ENCODE measurements at regions not wholly inside any gene's neighbourhood (a gene's known extent, or its start where the extent isn't known, plus 50 kb on each side); places are given as distances from the start of the nearest gene placed in this dataset.

DNA sequence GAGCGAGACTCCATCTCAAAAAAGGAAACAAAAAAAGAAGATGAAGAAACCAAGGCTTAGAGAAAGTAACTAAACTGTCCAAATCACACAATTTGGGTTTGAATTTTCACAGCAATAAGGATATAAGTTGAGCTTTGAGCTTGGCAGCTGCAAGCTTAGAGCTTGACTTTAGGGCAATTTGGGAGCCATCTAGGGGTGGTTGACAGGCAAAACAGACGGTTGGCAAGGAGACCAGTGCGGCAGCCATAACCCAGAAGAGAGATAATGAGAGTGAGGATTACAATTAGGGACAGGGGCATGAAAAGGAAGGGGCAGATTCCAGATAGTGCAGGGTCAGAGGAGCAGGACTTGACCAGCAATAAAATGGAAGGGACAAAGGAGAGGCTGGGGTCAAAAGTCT, 382.2 kb upstream of the HNRNPA3 start:
- H3K27me3 ChIP-seq (ENCODE audit: low read length): peaks cover 68% of the 10 kb centered on the region
- intact Hi-C loops (cut with micrococcal nuclease): no loop called here
- ChIA-PET POLR2A (ENCODE audit: unreplicated experiment) (no interaction called here), CTCF (no interaction called here)
- no peak overlapping the region for H3K9ac ChIP-seq (ENCODE audit: low read length)
- BruUV-seq (replicated peaks): no TSS peak
- no peaks in the 10 kb centered on the region for H3K36me3 ChIP-seq (ENCODE audit: low read depth, low read length)
- H4K20me1 ChIP-seq (ENCODE audit: low read length): no peaks in the 10 kb centered on the region
- H2AFZ ChIP-seq (ENCODE audit: low read length): no peak overlapping the region
- H3F3A ChIP-seq (ENCODE audit: low read length, unreplicated experiment): no peaks in the 10 kb centered on the region
- no peak for TF ChIP-seq EZH2 (IDR thresholded peaks at IDR 0.05; ENCODE audit: low read length, unreplicated experiment)
- TF ChIP-seq, protein P1, sequence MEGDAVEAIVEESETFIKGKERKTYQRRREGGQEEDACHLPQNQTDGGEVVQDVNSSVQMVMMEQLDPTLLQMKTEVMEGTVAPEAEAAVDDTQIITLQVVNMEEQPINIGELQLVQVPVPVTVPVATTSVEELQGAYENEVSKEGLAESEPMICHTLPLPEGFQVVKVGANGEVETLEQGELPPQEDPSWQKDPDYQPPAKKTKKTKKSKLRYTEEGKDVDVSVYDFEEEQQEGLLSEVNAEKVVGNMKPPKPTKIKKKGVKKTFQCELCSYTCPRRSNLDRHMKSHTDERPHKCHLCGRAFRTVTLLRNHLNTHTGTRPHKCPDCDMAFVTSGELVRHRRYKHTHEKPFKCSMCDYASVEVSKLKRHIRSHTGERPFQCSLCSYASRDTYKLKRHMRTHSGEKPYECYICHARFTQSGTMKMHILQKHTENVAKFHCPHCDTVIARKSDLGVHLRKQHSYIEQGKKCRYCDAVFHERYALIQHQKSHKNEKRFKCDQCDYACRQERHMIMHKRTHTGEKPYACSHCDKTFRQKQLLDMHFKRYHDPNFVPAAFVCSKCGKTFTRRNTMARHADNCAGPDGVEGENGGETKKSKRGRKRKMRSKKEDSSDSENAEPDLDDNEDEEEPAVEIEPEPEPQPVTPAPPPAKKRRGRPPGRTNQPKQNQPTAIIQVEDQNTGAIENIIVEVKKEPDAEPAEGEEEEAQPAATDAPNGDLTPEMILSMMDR (conservative IDR thresholded peaks at IDR 0.05; ENCODE audit: low read depth, low read length): peak; percentile 35; the same call in 1 of the 2 replicates
- TF ChIP-seq EZH2phosphoT487 (IDR thresholded peaks at IDR 0.05; ENCODE audit: borderline replicate concordance, low read length): no peak
- no peaks in the 10 kb centered on the region for H3K4me1 ChIP-seq (ENCODE audit: insufficient read depth, low read length)
- ATAC-seq: peak; percentile 40; the same call in 1 of the 2 replicates
- H3K9me3 ChIP-seq (ENCODE audit: low read length): no peaks in the 10 kb centered on the region
- H3K9me2 ChIP-seq (replicated peaks; ENCODE audit: low read length): no peaks in the 10 kb centered on the region
- DNase-seq: peak; percentile 35
- H3K4me3 ChIP-seq (ENCODE audit: low read length): no peak overlapping the region
- H3K79me2 ChIP-seq (ENCODE audit: low read length): no peaks in the 10 kb centered on the region
- no peak overlapping the region for H3K27ac ChIP-seq (ENCODE audit: low read length)
- H3K4me2 ChIP-seq (ENCODE audit: low read length): no peak overlapping the region

DNA sequence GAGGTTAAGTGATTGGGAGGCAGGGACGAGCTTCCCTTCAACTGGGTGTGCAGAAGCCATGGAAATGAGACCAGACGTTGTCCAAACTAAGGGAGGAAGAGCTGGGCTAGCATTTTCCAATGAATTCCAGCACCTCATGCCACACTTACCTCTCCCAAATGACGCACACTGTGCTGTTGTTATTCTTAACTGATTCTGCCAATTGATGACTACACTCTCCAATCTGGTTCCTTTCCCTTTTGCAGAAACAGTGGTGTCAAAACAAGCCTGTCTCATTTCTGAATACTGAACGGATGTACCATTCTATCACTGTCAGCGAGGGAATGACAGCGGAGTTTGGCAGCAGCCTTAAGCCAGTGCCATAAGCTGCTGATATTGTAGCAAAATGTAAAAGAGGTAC, 380.5 kb upstream of the HNRNPA3 start:
- H3K4me1 ChIP-seq (ENCODE audit: insufficient read depth, low read length): no peaks in the 10 kb centered on the region
- no peak overlapping the region for H3K9ac ChIP-seq (ENCODE audit: low read length)
- TF ChIP-seq EZH2 (IDR thresholded peaks at IDR 0.05; ENCODE audit: low read length, unreplicated experiment): no peak
- TF ChIP-seq, protein P1 (conservative IDR thresholded peaks at IDR 0.05; ENCODE audit: low read depth, low read length): no peak
- TF ChIP-seq EZH2phosphoT487 (IDR thresholded peaks at IDR 0.05; ENCODE audit: borderline replicate concordance, low read length): no peak
- POLR2A ChIA-PET (ENCODE audit: unreplicated experiment): no interaction called here
- no peaks in the 10 kb centered on the region for H3K9me2 ChIP-seq (replicated peaks; ENCODE audit: low read length)
- DNase-seq (no peak), ATAC-seq (no peak)
- no peaks in the 10 kb centered on the region for H3K9me3 ChIP-seq (ENCODE audit: low read length)
- H3F3A ChIP-seq (ENCODE audit: low read length, unreplicated experiment): no peaks in the 10 kb centered on the region
- no peak overlapping the region for H3K27ac ChIP-seq (ENCODE audit: low read length)
- H3K4me2 ChIP-seq (ENCODE audit: low read length): no peak overlapping the region
- no peaks in the 10 kb centered on the region for H3K79me2 ChIP-seq (ENCODE audit: low read length)
- no TSS peak for BruUV-seq (replicated peaks)
- CTCF ChIA-PET: no interaction called here
- no peaks in the 10 kb centered on the region for H4K20me1 ChIP-seq (ENCODE audit: low read length)
- intact Hi-C loops (cut with micrococcal nuclease): no loop called here
- H3K4me3 ChIP-seq (ENCODE audit: low read length): no peak overlapping the region
- no peak overlapping the region for H2AFZ ChIP-seq (ENCODE audit: low read length)
- H3K27me3 ChIP-seq (ENCODE audit: low read length): peaks cover 57% of the 10 kb centered on the region
- no peaks in the 10 kb centered on the region for H3K36me3 ChIP-seq (ENCODE audit: low read depth, low read length)

DNA sequence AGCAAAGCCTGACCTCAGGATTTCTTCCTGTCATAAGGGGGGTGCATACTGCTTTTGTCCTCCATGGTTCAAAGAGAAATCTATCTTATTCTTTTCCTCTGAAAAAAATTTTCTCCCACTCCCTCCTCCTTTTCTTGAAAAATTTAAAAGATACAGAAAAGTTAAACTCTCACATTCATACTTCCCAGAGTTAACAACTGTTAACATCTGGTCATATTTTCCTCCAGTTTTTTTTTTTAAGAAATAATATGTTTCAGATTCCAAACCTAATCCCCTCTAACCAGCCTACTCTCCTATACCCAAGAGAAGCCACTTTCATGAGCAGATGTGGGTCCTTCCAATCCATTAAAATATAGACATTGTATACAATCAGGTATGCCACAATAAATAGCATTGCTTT, 378.9 kb upstream of the HNRNPA3 start:
- H3K27me3 ChIP-seq (ENCODE audit: low read length): peaks cover 48% of the 10 kb centered on the region

More for the DNA sequence above, 378.9 kb upstream of the HNRNPA3 start:
- no peaks in the 10 kb centered on the region for H4K20me1 ChIP-seq (ENCODE audit: low read length)
- ChIA-PET POLR2A (ENCODE audit: unreplicated experiment) (no interaction called here), CTCF (no interaction called here)
- H3F3A ChIP-seq (ENCODE audit: low read length, unreplicated experiment): no peaks in the 10 kb centered on the region
- no peaks in the 10 kb centered on the region for H3K4me1 ChIP-seq (ENCODE audit: insufficient read depth, low read length)
- H3K79me2 ChIP-seq (ENCODE audit: low read length): no peaks in the 10 kb centered on the region
- intact Hi-C loops (cut with micrococcal nuclease): no loop called here
- no peak overlapping the region for H3K27ac ChIP-seq (ENCODE audit: low read length)
- H3K4me3 ChIP-seq (ENCODE audit: low read length): no peak overlapping the region
- no TSS peak for BruUV-seq (replicated peaks)
- no peak overlapping the region for H3K9ac ChIP-seq (ENCODE audit: low read length)
- no peaks in the 10 kb centered on the region for H3K36me3 ChIP-seq (ENCODE audit: low read depth, low read length)
- ATAC-seq: no peak
- TF ChIP-seq, protein P1 (conservative IDR thresholded peaks at IDR 0.05; ENCODE audit: low read depth, low read length): no peak
- no peak for TF ChIP-seq EZH2phosphoT487 (IDR thresholded peaks at IDR 0.05; ENCODE audit: borderline replicate concordance, low read length)
- no peak for TF ChIP-seq EZH2 (IDR thresholded peaks at IDR 0.05; ENCODE audit: low read length, unreplicated experiment)
- no peaks in the 10 kb centered on the region for H3K9me2 ChIP-seq (replicated peaks; ENCODE audit: low read length)
- no peak overlapping the region for H3K4me2 ChIP-seq (ENCODE audit: low read length)
- DNase-seq: no peak
- no peak overlapping the region for H2AFZ ChIP-seq (ENCODE audit: low read length)
- H3K9me3 ChIP-seq (ENCODE audit: low read length): no peaks in the 10 kb centered on the region
